ENCODE measurements at regions not wholly inside any gene's neighbourhood (a gene's known extent, or its start where the extent isn't known, plus 50 kb on each side); places are given as distances from the start of the nearest gene placed in this dataset.

GRCh38 chr7:22660293-22660692, 66.7 kb upstream of the IL6 start:
- no peak for TF ChIP-seq CTCF (IDR thresholded peaks at IDR 0.05)
- no peak for TF ChIP-seq POLR2A (IDR thresholded peaks at IDR 0.05)

All from body of pancreas (tissue), 4 donors.